Kidney capillary endothelial cell (primary cell): ENCODE measurements at regions not wholly inside any gene's neighbourhood (a gene's known extent, or its start where the extent isn't known, plus 50 kb on each side); places are given as distances from the start of the nearest gene placed in this dataset.

Experiments
- DNase-seq: peaks from one replicate; pipeline ENCODE4 v3.0.0-alpha.2; 2018; ENCODE audit warnings: low spot score

DNA sequence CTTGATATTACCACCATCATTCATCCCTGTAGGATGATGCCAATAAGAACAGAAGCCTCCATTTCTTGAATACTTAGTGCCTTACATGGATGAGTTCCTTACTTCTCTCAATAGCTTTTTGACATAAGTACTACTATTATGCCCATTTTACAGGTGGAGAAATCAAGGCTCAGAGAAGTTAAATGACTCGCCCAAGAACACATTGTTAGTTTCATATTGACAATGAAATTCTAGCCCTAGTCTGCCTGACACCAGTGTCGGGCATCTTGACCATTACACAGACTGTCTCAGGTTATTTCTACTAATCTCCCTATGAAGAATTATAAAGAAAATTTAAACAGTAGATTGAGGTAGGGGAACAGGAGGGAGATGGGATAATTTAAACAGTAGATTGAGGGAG, 52.5 kb upstream of the ARL8B start:
- no peak for DNase-seq

- DNase-seq: no peak
These were observed 51.0 kb upstream of the ARL8B start for GRCh38 chr3:5071061-5071460.

- no peak for DNase-seq
These were observed 49.8 kb upstream of the ARL8B start for GRCh38 chr3:5072100-5072816.
